ENCODE measurements at regions not wholly inside any gene's neighbourhood (a gene's known extent, or its start where the extent isn't known, plus 50 kb on each side); places are given as distances from the start of the nearest gene placed in this dataset.
"Not testable (repeated sequence)": the region's sequence is repeated elsewhere in the genome, so short reads cannot be mapped to it uniquely, and the experiment has no call there.

DNA sequence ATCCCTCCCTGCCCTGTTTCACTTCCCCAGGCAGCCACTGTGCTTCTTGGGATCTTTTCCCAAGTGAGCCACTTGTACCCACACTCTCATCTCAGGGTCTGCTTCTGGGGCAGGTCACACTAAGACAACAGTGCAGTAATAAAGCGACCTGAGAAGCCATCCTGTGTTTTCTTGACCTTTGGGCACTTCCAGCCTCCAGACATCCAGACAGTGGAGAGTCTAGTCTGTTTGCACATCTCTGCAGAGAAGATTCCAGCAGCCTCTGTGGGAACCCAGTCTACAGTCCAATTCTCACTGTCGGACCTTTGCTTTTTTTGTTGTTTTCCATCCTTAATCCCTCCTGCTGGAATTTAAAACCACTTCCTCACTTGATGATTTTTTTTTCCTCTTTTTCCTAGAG is 50.3 kb upstream of the ATP6AP2 start:
- DNase-seq = no peak

- no peak for DNase-seq
Measured at GRCh38 chrX:40527543-40527942, 53.2 kb upstream of the ATP6AP2 start.

DNA sequence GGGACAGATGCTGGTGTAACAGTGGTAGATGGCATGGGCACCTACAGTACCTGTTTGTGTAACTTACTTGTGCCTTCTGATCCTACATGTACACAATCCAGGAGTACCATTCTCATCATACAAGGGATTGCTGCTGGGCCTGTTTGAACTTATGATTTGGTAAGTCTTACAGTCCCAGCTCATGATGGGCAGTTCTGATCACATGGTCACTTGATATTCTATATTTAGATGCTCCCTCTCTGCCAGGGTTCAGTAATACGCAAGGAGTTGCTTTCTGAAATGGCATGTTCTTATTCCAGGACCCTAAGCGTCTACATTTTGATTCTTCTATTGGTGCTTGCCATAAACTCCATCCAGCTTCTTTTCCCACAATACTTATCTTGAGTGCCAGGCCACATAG is 54.4 kb upstream of the ATP6AP2 start:
- no peak for DNase-seq

DNA sequence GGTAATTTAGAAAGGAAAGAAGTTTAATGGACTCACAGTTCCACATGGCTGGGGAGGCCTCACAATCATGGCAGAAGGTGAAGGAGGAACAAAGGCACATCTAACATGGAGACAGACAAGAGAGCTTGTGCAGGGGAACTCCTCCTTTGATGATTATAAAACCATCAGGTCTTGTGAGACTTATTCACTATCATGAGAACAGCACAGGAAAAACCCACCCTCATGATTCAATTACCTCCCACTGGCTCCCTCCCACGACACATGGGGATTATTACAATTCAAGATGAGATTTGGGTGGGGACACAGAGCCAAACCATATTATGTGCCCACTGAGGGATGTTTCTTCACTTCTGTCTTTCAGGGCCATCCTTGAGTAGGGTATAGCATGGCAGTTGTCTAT is 54.9 kb upstream of the ATP6AP2 start:
- not testable (repeated sequence) for DNase-seq

GRCh38 chrX:40524423-40524822 is 56.3 kb upstream of the ATP6AP2 start:
- DNase-seq = no peak

DNA sequence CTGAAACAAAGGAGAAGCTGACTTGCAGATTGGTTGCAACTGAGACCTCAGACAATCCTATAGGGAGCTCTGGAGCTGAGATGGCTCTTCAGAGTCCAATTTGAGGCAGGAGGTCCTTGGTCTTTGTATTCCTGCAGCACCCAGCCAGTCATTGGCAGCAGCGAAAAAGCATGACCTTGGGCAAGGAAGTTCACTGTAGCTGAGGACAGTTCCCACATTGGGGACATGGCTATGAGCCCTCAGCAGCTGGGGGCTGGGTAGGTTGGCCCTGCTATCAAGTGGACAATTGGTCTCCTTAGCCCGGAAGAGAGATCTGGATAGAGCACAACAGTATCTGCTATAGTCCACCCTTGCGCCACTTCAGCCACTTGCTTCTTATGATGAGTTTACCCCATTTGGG is 56.9 kb upstream of the ATP6AP2 start:
- no peak for DNase-seq

GRCh38 chrX:40521868-40522450 is 58.8 kb upstream of the ATP6AP2 start:
- DNase-seq = no peak

DNA sequence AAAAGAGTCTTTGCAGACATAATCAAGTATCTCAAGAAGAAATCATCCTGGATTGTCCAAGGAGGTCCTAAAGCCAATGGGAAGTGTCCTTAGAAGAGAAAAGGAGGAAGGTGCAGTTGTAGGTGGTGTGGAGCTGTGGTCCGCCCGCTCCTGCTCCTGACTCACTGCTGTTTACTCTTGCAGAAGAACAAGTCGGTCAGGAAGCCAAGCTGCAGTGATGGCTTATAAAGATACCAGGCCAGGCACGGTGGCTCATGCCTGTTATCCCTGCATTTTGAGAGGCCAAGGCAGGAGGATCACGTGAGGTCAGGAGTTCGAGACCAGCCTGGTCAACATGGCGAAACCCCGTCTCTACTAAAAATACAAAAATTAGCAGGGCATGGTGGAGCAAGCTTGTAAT is 66.4 kb upstream of the ATP6AP2 start:
- DNase-seq = no peak

- no peak for DNase-seq
Measured at GRCh38 chrX:40513835-40514234, 66.9 kb upstream of the ATP6AP2 start.

DNA sequence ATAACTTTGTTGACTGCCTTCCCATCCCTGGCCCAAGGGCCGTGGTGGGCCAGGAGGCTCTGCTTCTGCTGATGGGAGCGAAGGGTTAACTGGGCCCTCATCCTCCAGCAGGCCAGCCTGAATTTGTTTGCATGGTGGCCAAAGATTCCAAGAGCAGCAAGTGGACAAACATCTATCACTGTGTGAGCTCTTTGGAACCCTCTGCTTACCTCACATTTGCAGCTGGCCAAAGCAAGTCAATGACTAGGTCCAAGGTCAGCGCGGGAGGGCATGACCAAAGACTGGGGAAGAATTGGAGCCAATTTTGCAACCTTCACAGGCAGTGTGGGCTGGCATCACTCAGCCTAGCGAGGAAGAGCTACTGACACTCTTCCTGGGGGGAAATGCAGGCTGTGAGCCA is 67.8 kb upstream of the ATP6AP2 start:
- no peak for DNase-seq

GRCh38 chrX:40511258-40511657 is 69.5 kb upstream of the ATP6AP2 start:
- no peak for DNase-seq

GRCh38 chrX:40508560-40508959 is 72.2 kb upstream of the ATP6AP2 start:
- no peak for DNase-seq

GRCh38 chrX:40506201-40506985 is 74.4 kb upstream of the ATP6AP2 start:
- DNase-seq = no peak

DNA sequence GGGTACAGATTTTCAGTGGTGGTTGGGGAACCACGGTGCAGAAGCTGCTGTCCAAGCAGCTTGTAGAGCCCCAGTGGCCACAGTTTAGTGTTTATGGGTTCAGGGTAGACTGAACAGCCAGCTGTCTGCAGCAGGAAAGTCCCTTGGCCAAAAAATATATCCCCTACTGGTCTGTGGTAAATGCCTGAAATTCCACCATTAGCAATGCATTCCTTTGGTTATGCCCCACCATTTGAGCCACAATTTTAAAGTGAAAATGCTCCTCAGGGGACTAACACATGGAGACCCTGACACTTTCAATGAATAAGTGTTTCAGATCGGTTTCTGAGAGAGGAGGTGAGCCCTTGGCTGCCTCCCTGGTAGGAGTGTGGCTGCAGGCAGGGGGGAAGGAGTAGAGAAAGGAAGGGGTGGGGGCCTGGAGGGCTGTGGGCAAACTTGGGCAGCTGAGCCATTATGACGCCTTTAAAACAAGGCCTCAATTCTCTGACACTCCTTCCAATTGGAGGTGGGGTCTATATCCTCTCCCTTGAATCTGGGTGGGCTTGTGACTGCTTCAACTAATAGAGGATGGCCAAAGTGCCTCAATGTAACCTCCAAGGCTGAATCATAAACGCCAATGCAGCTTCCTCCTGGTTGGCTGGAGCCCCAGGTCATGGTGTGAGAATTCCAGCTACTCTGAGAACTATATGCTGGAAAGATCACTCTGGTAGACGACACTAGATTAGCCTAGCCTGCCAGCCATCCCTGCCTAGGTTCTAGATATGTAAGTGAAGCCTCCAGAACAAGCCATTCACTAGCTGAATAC is 75.8 kb upstream of the ATP6AP2 start:
- no peak for DNase-seq

DNA sequence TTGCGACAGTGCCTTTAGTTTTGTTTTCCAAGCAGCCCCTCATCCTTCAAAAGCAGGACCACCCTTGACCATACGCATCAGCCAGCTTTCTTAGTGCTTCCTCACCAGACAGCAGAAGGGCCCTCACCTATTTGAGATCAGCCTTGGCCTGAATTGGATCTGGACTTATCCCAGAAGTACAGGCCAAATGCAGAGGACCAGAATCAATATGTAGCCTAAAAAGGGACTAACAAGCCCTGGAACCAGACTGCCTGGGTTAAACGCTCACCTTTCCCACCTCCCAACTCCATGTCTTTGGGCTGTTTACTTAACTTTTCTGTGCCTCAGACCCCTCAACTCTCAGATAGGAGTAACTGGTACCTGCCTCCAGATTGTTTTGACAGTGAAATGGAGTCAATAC is 77.7 kb upstream of the ATP6AP2 start:
- no peak for DNase-seq

- DNase-seq = no peak
Measured at GRCh38 chrX:40502688-40503087, 78.1 kb upstream of the ATP6AP2 start.

GRCh38 chrX:40501164-40501855 is 79.5 kb upstream of the ATP6AP2 start:
- no peak for DNase-seq

- no peak for DNase-seq
Measured at GRCh38 chrX:40496728-40497127, 84.0 kb upstream of the ATP6AP2 start.

DNA sequence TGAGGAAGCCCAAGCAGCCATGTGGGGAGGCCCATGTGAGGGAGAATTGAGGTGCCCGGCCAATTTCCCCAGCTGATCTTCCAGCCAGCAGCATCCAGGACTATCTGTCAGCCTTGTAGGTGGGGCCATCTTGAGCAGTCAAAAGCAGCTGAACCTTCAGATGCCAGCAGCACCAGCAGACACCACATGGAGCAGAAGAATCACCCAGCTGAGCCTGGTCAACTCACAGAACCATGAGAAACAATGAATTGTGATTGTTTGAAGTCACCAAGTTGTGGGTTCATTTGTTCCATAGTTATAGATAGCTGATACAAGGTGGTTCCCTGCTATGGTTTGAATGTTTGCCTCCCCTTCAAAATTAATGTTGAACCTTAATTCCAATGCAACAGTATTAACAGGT is 85.1 kb upstream of the ATP6AP2 start:
- no peak for DNase-seq

DNA sequence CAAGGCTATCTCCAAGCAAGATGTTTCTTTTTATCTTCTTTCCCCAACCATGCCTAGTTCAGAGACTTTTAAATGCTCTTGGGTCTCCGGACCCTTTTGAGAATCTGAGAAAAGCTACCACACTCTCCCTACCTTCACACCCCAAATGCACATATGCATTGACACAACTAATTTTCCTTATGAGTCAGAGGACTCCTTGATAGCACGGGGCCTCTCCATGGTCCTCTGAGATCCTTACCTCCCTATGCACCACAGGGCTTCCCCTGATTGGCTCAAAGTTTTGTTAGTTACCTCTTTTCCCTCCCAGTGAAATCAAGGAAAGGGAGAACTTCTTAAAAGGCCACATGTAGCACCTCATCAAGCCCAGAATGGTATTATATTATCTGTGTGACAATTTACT is 86.8 kb upstream of the ATP6AP2 start:
- no peak for DNase-seq

DNA sequence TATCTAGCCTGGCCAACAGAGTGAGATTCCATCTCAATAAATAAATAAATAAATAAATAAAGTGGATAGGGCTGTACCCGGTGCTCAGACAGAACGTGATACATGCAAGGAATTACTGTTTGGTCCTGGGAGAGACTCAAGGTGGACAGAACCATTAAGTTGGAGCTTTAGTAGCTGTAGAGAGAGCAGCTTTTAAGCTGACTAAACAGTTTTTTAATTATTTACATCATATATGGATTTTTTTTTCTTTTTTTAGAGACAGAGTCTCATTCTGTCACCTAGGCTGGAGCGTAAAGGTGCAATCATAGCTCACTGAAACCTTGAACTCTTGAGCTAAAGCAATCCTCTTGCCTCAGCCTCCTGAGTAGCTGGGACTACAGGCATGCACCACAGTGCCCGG is 92.5 kb upstream of the ATP6AP2 start:
- no peak for DNase-seq

DNA sequence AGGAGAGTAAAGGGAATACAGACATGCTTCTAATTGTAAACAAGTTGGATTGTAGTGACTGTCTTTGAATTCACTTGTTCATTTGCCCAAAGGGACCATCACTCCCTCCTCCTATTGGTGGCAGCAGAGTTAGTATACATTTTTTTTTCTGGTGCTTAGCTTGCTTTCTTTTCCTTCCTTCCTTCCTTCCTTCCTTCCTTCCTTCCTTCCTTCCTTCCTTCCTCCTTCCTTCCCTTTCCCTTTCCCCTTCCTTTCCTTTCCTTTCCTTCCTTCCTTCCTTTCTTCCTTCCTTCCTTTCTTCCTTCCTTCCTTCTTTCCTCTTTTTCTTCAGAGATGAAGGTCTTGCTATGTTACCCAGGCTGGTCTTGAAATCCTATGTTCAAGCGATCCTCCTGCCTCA is 94.8 kb upstream of the ATP6AP2 start:
- DNase-seq = no peak

- DNase-seq = no peak
Measured at GRCh38 chrX:40485102-40485826, 95.5 kb upstream of the ATP6AP2 start.
